ENCODE measurements at regions not wholly inside any gene's neighbourhood (a gene's known extent, or its start where the extent isn't known, plus 50 kb on each side); places are given as distances from the start of the nearest gene placed in this dataset.
"Not testable (repeated sequence)": the region's sequence is repeated elsewhere in the genome, so short reads cannot be mapped to it uniquely, and the experiment has no call there.

GRCh38 chr3:125835562-125835961, 133.4 kb upstream of the ROPN1B start:
- not testable (repeated sequence) for TF ChIP-seq CTCF, POLR2A (IDR thresholded peaks at IDR 0.05)

Data from heart left ventricle (tissue), 13 donors.